Mesodermal cell (in vitro differentiated cells): ENCODE measurements at regions not wholly inside any gene's neighbourhood (a gene's known extent, or its start where the extent isn't known, plus 50 kb on each side); places are given as distances from the start of the nearest gene placed in this dataset.

ENCODE experiments used
- H3K27ac ChIP-seq: 2 replicates; pipeline ENCODE4 v1.7.0; 2013; ENCODE audit warnings: mild to moderate bottlenecking, low read depth, low read length, moderate library complexity; ENCODE audit not compliant: severe bottlenecking
- H3K36me3 ChIP-seq: 2 replicates; pipeline ENCODE4 v1.7.1; 2013; ENCODE audit warnings: mild to moderate bottlenecking, low read length, moderate library complexity; ENCODE audit not compliant: control insufficient read depth, insufficient read depth
- H3K4me1 ChIP-seq: one replicate; pipeline ENCODE4 v1.7.1; 2013; ENCODE audit warnings: mild to moderate bottlenecking, low read length; ENCODE audit not compliant: insufficient read depth, control insufficient read depth, poor library complexity, severe bottlenecking
- H3K4me3 ChIP-seq: 2 replicates; pipeline ENCODE4 v1.7.0; 2013; ENCODE audit warnings: low read length, control low read depth, mild to moderate bottlenecking; ENCODE audit not compliant: insufficient read depth, poor library complexity, severe bottlenecking; ENCODE audit errors: extremely low read depth
- H3K9me3 ChIP-seq: 2 replicates; pipeline ENCODE4 v1.7.1; 2013; ENCODE audit warnings: mild to moderate bottlenecking, low read length, moderate library complexity; ENCODE audit not compliant: control insufficient read depth
- WGBS, 2 experiments: methylation state at CpG; one replicate each; pipeline ENCODE4 v1.1.5; 2013; ENCODE audit warnings: missing lambda C conversion rate in 2 of 2; ENCODE audit not compliant: insufficient coverage in 2 of 2; 5-methylcytosine and 5-hydroxymethylcytosine counted together

DNA sequence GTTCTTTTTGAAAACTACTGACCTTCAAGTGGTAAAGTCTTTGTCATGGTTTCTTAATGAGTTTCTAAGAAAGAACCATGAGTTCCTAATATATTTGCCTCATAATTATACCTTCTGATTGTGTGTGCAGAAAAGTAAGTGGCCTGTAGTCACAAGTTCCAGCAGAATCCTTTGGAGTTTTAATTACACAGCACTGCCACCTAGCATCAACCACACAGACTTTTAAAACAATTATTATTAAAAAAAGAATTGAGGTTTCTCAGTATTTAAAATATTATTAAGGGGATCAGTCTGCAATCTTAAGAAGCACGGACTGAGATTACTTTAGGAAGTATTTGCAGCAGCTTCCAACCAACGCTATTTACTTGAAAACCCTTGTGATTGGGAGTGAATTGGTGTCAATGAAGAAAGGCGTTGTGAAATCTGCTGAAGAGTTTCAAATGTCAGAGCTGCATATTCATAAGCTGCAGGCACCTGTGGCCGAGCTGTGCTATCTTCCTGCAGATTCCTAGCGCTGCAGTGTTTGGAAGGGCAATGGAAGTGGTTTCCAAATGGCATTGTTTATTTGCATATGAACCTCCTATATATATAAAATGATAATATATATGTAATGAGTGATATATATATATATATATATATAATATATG, 1074.2 kb upstream of the WWC1 start:
- WGBS, 2 experiments, result 75% methylated on average over 1 of the region's 5 CpGs; no CpG with 5 or more reads in 1 of the 2 experiments
- Histone ChIP-seq H3K4me1 (no peaks in the 10 kb centered on the region), H3K36me3 (no peaks in the 10 kb centered on the region)

DNA sequence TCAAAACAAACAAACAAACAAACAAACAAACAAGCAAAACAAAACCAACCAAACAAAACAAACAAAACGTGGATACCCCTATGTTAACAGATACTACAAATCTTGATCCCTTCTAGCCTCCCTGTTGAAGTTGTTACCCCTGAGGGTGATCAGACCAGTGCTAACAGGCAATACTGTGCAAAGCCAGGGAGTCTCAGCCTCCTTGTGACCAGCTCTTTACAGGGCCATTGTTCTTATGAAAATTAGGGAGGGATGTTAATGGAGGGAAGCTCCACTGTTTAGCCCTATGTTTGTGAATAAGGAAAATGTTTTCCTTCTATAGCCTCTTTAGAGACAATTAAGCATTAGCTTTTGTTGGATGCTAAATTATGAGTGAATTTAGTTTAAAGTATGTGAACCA, 1072.1 kb upstream of the WWC1 start:
- Histone ChIP-seq H3K36me3 (no peaks in the 10 kb centered on the region), H3K4me1 (no peaks in the 10 kb centered on the region), H3K27ac (no peak overlapping the region), H3K9me3 (no peaks in the 10 kb centered on the region), H3K4me3 (no peak overlapping the region)
- 50% methylated on average over 1 of the region's 1 CpG; no CpG with 5 or more reads in 1 of the 2 experiments for WGBS, 2 experiments

More for the DNA sequence above, 1074.2 kb upstream of the WWC1 start:
- H3K4me3 ChIP-seq, result no peak overlapping the region
- no peaks in the 10 kb centered on the region for H3K9me3 ChIP-seq
- H3K27ac ChIP-seq, result no peak overlapping the region

DNA sequence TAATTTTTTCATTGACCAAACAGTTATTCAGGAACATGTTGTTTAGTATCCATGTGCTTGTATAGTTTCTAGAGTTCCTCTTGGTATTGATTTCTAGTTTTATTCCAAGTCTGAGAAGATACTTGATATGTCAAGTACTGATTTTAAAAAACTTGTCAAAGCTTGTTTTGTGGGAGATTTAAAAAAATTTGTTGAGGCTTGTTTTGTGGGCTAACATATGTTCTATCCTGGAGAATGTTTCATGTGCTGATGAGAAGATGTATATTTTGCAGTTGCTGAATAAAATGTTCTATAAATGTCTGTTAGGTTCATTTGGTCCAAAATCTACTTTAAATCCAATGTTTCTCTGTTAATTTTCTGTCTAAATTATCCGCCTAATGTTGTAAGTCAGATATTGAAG, 1065.1 kb upstream of the WWC1 start:
- Histone ChIP-seq H3K36me3 (no peaks in the 10 kb centered on the region), H3K27ac (no peak overlapping the region), H3K4me1 (no peaks in the 10 kb centered on the region), H3K4me3 (no peak overlapping the region), H3K9me3 (peaks cover 5% of the 10 kb centered on the region)
- no CpG with 5 or more reads among the region's 1 CpG for WGBS, 2 experiments

DNA sequence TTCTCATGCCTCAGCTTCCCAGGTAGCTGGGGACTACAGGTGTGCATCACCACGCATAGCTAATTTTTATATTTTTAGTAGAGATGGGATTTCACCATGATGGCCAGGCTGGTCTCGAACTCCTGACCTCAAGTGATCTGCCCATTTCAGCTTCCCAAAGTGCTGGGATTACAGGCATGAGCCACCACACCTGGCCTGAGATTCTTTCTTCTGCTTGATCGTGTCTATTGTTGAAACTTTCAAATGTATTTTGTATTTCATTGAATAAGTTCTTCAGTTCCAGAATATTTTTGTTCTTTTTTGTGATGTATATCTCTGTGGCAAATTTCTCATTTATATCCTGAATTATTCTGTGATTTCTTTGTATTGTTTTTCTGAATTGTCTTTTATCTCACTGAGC, 1063.3 kb upstream of the WWC1 start:
- Histone ChIP-seq H3K4me3 (no peak overlapping the region), H3K4me1 (no peaks in the 10 kb centered on the region), H3K36me3 (no peaks in the 10 kb centered on the region), H3K9me3 (peaks cover 5% of the 10 kb centered on the region), H3K27ac (no peak overlapping the region)
- 100% methylated on average over 2 of the region's 3 CpGs; no CpG with 5 or more reads in 1 of the 2 experiments for WGBS, 2 experiments

DNA sequence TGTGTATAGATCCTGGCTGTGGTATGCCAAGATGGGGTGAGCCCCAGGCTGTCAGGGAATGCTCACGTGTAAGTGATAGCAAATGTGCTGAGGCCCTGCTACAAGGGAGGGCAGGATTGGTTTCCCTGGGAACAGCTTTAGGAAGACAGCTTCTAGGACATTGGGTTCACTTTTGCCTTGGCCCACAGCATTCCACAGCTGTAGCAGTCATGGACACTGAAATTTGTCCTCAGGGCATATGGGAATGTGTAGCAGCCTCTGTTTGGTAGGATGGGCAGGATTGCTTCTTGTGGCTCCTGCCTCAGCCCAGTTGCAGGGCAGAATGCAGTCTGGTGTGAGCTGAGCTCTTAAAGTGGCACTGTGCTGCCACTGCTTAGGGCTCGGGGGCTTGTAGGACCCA, 1061.7 kb upstream of the WWC1 start:
- Histone ChIP-seq H3K36me3 (no peaks in the 10 kb centered on the region), H3K9me3 (peaks cover 5% of the 10 kb centered on the region), H3K4me1 (no peaks in the 10 kb centered on the region), H3K27ac (no peak overlapping the region), H3K4me3 (no peak overlapping the region)
- 100% methylated on average over 1 of the region's 2 CpGs; no CpG with 5 or more reads in 1 of the 2 experiments for WGBS, 2 experiments

DNA sequence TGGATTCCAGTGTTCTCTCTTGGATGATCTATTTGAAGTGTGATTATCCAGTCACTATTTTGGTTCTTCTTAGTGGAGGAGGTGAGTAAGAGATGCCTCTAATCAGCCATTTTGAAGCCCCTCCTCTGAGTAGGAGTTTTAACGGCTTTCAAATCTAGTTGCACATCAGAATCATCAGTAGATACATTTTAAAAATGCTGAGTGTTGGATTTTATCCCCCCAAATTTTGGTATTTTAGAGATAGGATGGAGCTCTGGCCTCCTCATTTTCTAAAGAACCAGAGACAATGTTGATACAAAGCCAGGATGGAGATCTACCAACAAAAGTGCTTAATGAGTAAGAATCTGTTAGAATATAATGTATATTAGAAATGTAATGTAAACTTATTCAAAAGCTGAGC, 1061.0 kb upstream of the WWC1 start:
- Histone ChIP-seq H3K27ac (no peak overlapping the region), H3K4me3 (no peak overlapping the region), H3K9me3 (peaks cover 5% of the 10 kb centered on the region), H3K4me1 (no peaks in the 10 kb centered on the region), H3K36me3 (no peaks in the 10 kb centered on the region)
- WGBS, 2 experiments, result no CpG with 5 or more reads among the region's 1 CpG

DNA sequence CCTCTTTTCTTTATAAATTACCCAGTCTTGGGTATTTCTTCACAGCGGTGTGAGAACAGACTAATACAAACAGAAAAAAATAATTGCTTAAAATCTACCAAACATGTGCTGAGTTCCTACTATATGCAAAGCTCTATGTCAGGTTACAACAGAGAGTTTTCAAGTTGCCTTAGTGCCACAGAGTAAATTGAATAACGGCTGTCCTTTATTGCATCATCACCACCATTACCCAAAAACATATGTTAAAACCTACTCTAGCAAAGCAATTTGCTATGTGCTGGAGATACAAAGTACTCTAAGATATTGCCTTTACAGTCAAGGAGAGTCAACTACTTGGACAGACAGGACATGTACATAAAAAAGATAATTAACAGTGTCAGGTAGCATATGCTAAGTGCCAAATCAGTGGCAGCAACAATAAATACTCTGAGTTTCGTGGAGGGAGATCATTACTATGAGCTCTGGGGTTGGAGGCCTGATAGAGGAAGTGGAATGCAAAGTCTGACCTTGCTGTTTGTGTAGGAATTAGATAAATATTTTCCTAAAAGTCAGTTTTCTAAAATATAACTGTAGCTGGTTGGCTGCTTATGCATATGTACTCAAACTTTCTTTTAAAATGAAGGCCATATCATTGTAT, 1058.7 kb upstream of the WWC1 start:
- H3K4me1 ChIP-seq, result no peaks in the 10 kb centered on the region
- peaks cover 5% of the 10 kb centered on the region for H3K9me3 ChIP-seq
- H3K4me3 ChIP-seq, result no peak overlapping the region
- no peaks in the 10 kb centered on the region for H3K36me3 ChIP-seq
- WGBS, 2 experiments, result 86 to 100% methylated on average over 1 of the region's 3 CpGs
- no peak overlapping the region for H3K27ac ChIP-seq

DNA sequence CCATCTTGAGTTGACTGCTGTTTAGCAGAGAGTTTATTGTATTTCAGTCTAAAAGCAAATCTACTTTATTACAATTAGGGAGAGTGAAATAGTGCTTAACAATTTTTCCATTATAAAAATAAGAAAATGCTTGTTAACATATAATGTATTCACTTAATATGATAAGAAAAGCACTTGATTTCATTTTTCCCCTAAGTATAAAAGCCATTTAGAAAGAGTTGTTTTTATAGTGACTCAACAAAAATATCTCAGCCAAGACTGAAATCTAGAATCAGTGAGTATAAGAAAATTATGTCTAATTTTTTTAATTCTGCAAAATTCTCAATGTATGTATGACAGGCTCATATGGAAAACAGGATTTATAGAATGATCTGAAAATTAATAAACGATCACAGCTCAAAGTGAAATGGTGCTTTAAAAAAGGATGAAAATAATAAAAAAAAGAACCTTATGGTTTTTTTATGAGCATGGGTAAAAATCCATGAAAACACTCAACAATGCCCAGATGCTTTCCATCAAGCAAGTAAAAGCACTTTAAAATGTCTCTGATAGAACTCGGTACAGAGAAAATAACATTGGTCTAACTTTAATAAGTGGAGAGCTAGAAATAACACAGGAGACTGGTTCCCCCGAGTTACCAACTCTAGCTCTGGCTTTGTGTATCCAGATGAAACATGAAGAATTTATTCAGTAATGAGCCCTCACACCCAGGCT, 1057.8 kb upstream of the WWC1 start:
- Histone ChIP-seq H3K4me3 (no peak overlapping the region), H3K9me3 (peaks cover 5% of the 10 kb centered on the region), H3K36me3 (no peaks in the 10 kb centered on the region), H3K27ac (no peak overlapping the region), H3K4me1 (no peaks in the 10 kb centered on the region)
- WGBS, 2 experiments, result 83% methylated on average over 2 of the region's 3 CpGs

DNA sequence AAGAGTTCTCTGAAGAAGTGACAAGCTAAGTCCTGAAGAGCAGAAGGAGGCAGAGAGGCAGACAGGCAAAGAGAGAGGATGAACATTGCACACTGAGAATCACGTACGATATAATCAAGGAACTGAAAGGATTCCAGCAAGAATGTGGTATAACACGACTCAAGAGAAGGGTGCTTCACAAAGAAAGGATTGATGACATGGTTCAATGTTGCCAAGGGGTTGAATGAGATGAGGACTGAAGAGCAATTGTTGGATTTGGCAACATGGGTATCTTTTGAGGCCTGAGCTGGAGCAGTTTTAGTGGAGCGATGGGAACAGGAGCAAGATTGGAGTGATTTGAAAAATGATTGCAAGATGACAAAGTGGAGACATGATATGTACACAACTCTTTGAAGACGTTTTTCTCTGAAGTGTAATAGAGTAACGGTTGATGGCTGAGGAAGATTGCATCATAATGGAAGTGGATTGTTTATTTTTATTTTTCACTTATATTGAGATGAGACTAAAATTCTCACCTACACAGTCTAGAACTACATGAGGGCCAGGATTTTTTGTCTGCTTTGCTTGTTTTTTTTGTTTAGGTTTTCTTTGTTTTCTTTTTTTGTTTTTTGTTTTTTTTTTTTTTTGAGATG, 1049.9 kb upstream of the WWC1 start:
- H3K4me1 ChIP-seq, result no peaks in the 10 kb centered on the region

DNA sequence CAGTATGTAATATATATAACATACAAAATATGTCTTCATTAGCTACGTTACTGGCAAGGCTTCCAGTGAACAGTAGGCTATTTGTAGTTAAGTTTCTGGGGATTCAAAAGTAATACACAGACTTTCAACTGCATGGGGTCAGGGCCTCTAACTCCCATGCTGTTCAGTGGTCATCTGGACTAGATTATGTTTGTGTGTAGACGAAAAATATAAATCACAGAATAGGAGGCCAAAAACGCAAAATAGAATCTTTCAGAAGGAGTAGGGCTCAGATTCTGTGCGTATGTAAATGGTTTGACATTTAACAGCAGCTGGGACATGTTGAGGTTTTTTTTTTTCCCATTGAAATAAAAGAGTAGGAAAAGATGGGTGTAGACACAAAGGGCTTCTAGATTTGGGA, 1048.7 kb upstream of the WWC1 start:
- WGBS, 2 experiments, result 91 to 92% methylated on average over 3 of the region's 4 CpGs
- Histone ChIP-seq H3K4me3 (no peak overlapping the region), H3K36me3 (no peaks in the 10 kb centered on the region), H3K27ac (no peak overlapping the region), H3K4me1 (no peaks in the 10 kb centered on the region), H3K9me3 (no peaks in the 10 kb centered on the region)

More for the DNA sequence above, 1049.9 kb upstream of the WWC1 start:
- no peaks in the 10 kb centered on the region for H3K9me3 ChIP-seq
- H3K36me3 ChIP-seq, result no peaks in the 10 kb centered on the region
- H3K27ac ChIP-seq, result no peak overlapping the region
- no peak overlapping the region for H3K4me3 ChIP-seq
- WGBS, 2 experiments, result 80 to 81% methylated on average over 5 of the region's 6 CpGs
